MCF 10A (cell line): ENCODE measurements at regions not wholly inside any gene's neighbourhood (a gene's known extent, or its start where the extent isn't known, plus 50 kb on each side); places are given as distances from the start of the nearest gene placed in this dataset.
A peak's percentile ranks its signal among the peaks of the same experiment; 100 is the strongest.

Experiments used
- BruUV-seq: library from RNA; stranded (reverse); fragments of 400-500 nt; replicated peaks from 2 replicates; lab custom pipeline; 2021; lab: Mats Ljungman, UMichigan
- CTCF ChIA-PET: fragments of 300-600 bp; sonication (Branson Sonifier 250); formaldehyde crosslinking; extraction: SDS; loops from one replicate; lab custom pipeline; 2021; ENCODE audit warnings: antibody characterized with exemption, inconsistent platforms; lab: Yijun Ruan, JAX
- POLR2A ChIA-PET: fragments of 300-600, 350-650 bp; sonication (Branson Sonifier 250); formaldehyde crosslinking; extraction: SDS; loops from one replicate; lab custom pipeline; 2020; ENCODE audit warnings: antibody characterized with exemption, inconsistent platforms; lab: Yijun Ruan, JAX
- DNase-seq: peaks from one replicate; pipeline ENCODE4 v3.0.0-alpha.2; 2018; ENCODE audit not compliant: unreplicated experiment
- H3K27ac Mint-ChIP-seq: one replicate; pipeline ENCODE4 v1.8.0; 2022; ENCODE audit warnings: mild to moderate bottlenecking, low read depth, mixed read lengths; ENCODE audit not compliant: unreplicated experiment
- H3K27me3 Mint-ChIP-seq: one replicate; pipeline ENCODE4 v1.8.0; 2022; ENCODE audit warnings: mixed read lengths; ENCODE audit not compliant: insufficient read depth, unreplicated experiment
- H3K36me3 Mint-ChIP-seq: one replicate; pipeline ENCODE4 v1.8.0; 2022; ENCODE audit warnings: mild to moderate bottlenecking, moderate library complexity, mixed read lengths; ENCODE audit not compliant: insufficient read depth, unreplicated experiment
- H3K4me1 Mint-ChIP-seq: one replicate; pipeline ENCODE4 v1.8.0; 2022; ENCODE audit warnings: mixed read lengths; ENCODE audit not compliant: insufficient read depth, unreplicated experiment
- H3K4me3 Mint-ChIP-seq: one replicate; pipeline ENCODE4 v1.8.0; 2022; ENCODE audit warnings: mild to moderate bottlenecking, moderate library complexity, mixed read lengths; ENCODE audit not compliant: unreplicated experiment
- H3K9me3 Mint-ChIP-seq: one replicate; pipeline ENCODE4 v1.8.0; 2022; ENCODE audit warnings: mixed read lengths; ENCODE audit not compliant: unreplicated experiment
- CTCF ChIP-seq: fragments of 200-600 bp; IDR thresholded peaks from one replicate; pipeline ENCODE4 v1.8.0; 2022; ENCODE audit warnings: antibody characterized with exemption, mild to moderate bottlenecking; ENCODE audit not compliant: unreplicated experiment
- intact Hi-C: fragments of 100-400 bp; cut with micrococcal nuclease; formaldehyde crosslinking; loops from 2 replicates; pipeline ENCODE4 v1.14.1; 2022

GRCh38 chr6:8543714-8544113 is 108.4 kb upstream of the SLC35B3 start:
- Mint-ChIP-seq H3K9me3 (peaks cover 13% of the 10 kb centered on the region), H3K4me1 (no peaks in the 10 kb centered on the region), H3K36me3 (no peaks in the 10 kb centered on the region), H3K27ac (no peak overlapping the region), H3K4me3 (no peak overlapping the region), H3K27me3 (no peaks in the 10 kb centered on the region)
- ChIA-PET CTCF (interaction anchor here (1.0 to 1.2 kb wide), 2 partner anchors 164 to 1886 kb away, joined by 3 to 5 read pairs; no protein-coding TSS in a partner anchor), POLR2A (no interaction called here)
- DNase-seq: no peak
- intact Hi-C loops: loop anchor here (5.0 kb wide), 1 partner anchor 1894 kb away; no protein-coding TSS in a partner anchor
- no TSS peak for BruUV-seq
- no peak for TF ChIP-seq CTCF

- Mint-ChIP-seq H3K36me3 (no peaks in the 10 kb centered on the region), H3K27ac (peak overlapping the region; percentile 13), H3K9me3 (peaks cover 13% of the 10 kb centered on the region), H3K4me1 (peaks cover 9% of the 10 kb centered on the region), H3K27me3 (no peaks in the 10 kb centered on the region), H3K4me3 (no peak overlapping the region)
- CTCF ChIA-PET: interaction anchor here (0.7 to 2.3 kb wide), 6 partner anchors 34 to 1889 kb away, joined by 3 to 9 read pairs (median 4); no protein-coding TSS in a partner anchor
- TF ChIP-seq CTCF: peak; percentile 54
- DNase-seq: peak; percentile 55
- POLR2A ChIA-PET: interaction anchor here (1.2 kb wide), 1 partner anchor 1876 kb away, joined by 3 read pairs; the partner anchor contains the start of gene TFAP2A
- no TSS peak for BruUV-seq
- intact Hi-C loops: loop anchor here (1.0 to 10.0 kb wide), 5 partner anchors 169 to 713 kb away; no protein-coding TSS in a partner anchor
Measured at GRCh38 chr6:8539453-8539852, 104.1 kb upstream of the SLC35B3 start.

- Mint-ChIP-seq H3K4me3 (no peak overlapping the region), H3K4me1 (peaks cover 9% of the 10 kb centered on the region), H3K9me3 (peaks cover 11% of the 10 kb centered on the region), H3K27me3 (no peaks in the 10 kb centered on the region), H3K36me3 (no peaks in the 10 kb centered on the region), H3K27ac (peak overlapping the region; percentile 2)
- intact Hi-C loops: loop anchor here (5.0 to 10.0 kb wide), 2 partner anchors 401 to 716 kb away; no protein-coding TSS in a partner anchor
- POLR2A ChIA-PET: no interaction called here
- CTCF ChIA-PET: interaction anchor here (0.6 kb wide), 1 partner anchor 1943 kb away, joined by 3 read pairs; no protein-coding TSS in a partner anchor
- no peak for TF ChIP-seq CTCF
- no peak for DNase-seq
- BruUV-seq: no TSS peak
Measured at GRCh38 chr6:8536122-8536521, 100.8 kb upstream of the SLC35B3 start.

GRCh38 chr6:8535519-8535918 is 100.2 kb upstream of the SLC35B3 start:
- CTCF ChIA-PET: interaction anchor here (0.6 kb wide), 1 partner anchor 1943 kb away, joined by 3 read pairs; no protein-coding TSS in a partner anchor
- peaks cover 5% of the 10 kb centered on the region for H3K9me3 Mint-ChIP-seq
- H3K4me3 Mint-ChIP-seq: no peak overlapping the region
- H3K36me3 Mint-ChIP-seq: no peaks in the 10 kb centered on the region
- POLR2A ChIA-PET: no interaction called here
- peaks cover 9% of the 10 kb centered on the region for H3K4me1 Mint-ChIP-seq
- BruUV-seq: no TSS peak
- H3K27me3 Mint-ChIP-seq: no peaks in the 10 kb centered on the region
- intact Hi-C loops: loop anchor here (5.0 to 10.0 kb wide), 2 partner anchors 401 to 717 kb away; no protein-coding TSS in a partner anchor
- DNase-seq: peak; percentile 17
- H3K27ac Mint-ChIP-seq: no peak overlapping the region
- TF ChIP-seq CTCF: no peak
